HG02642 (cell line): ENCODE measurements at regions not wholly inside any gene's neighbourhood (a gene's known extent, or its start where the extent isn't known, plus 50 kb on each side); places are given as distances from the start of the nearest gene placed in this dataset.

Experiments
- ATAC-seq: cut with Tn5 transposase; IDR thresholded peaks from one replicate; pipeline ENCODE4 v1.9.1; 2021; ENCODE audit warnings: mild to moderate bottlenecking; ENCODE audit not compliant: unreplicated experiment, poor library complexity

- ATAC-seq, result no peak
These were observed 127.2 kb downstream of the MRPL36 start for GRCh38 chr5:1672396-1672795.

- ATAC-seq, result no peak
These were observed 128.3 kb downstream of the MRPL36 start for GRCh38 chr5:1671351-1671750.

GRCh38 chr5:1670351-1670750 is 129.3 kb downstream of the MRPL36 start:
- ATAC-seq, result no peak

DNA sequence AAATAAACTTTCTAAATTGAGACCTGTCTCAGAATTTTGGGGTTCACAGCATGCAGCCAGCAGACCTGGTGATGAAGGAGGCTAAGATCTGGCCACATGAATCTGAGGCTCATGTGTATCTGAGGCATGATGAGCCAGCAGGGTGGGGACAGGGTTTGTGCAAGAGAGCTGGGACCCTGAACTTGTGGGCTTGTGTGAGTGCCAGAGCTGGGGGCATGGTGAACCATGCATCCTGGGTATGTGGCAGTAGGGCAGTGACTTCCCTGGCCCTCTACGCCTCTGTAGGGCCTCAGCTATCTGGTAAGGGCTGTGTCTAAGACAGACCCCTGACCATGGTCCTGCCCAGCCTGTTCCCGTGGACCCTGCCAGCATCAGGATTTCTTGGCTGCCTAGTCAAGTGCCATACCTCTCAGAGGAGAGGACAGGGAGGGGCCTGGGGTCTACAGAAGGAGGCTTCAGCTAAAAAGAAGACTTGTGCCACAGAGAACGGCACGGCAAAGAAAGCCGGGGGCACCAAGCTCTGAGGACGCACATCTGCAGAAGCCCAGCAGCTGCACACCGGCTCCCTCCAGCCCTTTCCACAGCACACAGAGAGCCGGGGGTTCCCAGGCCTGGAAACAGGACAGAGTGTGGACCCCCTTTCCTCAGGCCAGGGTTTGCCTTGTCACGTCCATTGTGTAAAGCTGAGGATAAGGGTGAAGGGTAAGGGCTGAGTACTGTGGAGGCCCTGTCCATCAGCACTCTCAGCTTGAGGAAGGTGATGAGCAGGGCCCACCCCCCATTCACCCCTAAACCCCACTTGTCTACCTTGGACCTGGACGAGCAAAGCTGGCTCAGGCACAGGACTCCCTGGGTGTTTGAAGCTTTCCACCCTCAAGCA is 130.1 kb downstream of the MRPL36 start:
- ATAC-seq, result no peak

DNA sequence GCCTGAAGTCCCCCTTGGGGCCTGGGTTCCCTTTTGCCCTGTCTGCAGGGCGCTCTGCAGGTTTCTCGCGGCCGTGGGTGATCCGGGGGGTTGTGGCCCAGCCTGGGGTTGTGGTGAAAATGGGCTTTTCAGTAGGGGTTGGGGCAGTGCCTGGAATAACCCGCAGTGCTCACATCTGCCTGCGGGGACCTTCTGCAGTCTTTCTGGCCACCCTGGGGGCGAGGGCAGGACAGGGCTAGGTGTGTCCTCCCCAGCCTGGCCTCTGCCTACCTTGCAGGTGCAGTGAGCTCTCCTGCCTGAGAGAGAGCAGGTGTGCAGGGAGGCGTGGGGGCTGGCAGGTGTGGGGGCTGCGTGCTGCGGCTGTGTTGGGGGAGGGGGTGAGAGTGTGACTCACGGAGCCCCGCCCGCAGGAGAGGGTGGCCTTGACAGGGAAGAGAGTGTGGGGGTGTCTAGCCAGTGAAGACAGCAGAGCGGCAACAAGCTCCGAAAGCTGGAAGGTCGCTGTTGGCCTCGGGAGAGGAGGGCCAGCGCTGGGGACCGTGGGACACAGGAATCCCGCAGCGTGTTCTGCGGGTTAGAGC is 131.4 kb downstream of the MRPL36 start:
- no peak for ATAC-seq

DNA sequence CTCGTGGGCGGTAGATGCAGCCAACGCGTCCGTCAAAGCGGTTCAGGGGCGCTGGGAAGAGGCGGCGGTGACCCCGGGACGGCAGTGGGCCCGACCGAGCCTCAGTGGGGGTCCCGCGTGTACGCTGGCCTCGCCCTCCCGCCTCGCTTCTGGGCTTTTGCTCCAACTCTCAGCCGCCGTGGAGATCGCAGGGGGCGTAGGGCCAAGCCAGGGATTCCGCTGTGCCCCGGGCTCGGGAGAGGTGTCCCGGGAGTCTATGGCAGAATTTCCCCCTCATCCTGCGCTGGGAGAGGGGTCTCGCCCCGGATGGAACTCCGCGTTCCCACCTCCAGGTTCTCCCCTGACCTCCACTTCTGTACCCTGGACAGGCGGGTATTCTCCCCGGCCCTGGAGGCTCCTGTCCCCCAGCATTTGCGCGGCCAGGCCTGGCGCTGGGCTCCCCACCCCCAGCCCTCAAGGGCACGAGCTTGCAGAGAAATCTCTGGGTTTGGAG is 131.9 kb downstream of the MRPL36 start:
- ATAC-seq, result no peak

DNA sequence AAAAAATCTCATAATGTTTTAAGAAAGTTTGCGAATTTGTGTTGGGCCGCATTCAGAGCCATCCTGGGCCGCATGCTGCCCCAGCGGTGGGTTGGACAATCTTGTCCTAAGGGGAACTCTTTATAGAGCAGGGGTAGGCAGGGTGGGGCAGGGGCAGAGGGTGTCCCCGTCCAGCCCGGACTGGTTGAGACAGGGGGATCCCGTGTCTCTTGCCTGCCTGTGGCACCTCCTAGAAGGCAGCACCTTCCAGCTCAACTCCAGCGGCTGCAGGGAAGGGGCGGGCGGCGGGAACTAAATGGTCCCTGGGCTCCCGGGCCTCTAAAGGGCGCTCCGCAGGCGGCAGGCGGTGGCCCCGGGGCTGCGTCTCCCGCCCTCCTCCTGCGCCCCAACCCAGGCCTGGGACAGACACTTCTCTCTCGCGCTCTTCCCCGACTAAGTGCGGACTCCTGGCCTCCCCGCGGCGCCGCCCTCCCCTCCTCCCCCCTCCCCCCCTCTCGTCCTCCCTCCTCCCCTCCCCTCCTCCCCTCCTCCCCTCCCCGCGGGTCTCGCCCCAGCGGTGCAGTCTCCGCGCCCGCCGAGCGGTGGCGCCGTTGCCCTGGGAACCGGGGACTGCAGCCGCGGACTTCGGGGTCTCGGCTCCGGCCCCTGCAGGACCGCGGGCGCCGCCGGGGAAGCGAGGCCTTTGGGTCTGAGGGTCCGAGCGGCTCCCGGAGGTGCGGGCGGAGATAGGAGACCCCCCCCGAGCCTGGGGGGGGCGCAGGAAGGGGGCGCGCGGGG is 132.6 kb downstream of the MRPL36 start:
- no peak for ATAC-seq

DNA sequence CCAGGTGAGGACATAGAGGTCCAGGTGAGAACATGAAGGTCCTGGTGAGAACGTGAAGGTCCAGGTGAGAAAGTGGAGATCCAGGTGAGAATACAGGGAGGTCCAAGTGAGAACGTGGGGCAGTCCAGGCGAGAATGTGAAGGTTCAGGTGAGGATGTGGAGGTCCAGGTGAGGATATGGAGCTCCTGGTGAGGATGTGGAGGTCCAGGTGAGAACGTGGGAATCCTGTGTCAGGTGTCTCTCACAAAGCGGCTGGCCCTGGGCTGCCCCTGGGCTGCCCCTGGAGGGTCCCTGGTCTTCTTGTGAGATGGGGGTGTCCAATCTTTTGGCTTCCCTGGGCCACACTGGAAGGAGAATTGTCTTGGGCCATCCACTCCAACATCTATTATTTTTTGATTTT is 133.4 kb downstream of the MRPL36 start:
- ATAC-seq, result no peak

DNA sequence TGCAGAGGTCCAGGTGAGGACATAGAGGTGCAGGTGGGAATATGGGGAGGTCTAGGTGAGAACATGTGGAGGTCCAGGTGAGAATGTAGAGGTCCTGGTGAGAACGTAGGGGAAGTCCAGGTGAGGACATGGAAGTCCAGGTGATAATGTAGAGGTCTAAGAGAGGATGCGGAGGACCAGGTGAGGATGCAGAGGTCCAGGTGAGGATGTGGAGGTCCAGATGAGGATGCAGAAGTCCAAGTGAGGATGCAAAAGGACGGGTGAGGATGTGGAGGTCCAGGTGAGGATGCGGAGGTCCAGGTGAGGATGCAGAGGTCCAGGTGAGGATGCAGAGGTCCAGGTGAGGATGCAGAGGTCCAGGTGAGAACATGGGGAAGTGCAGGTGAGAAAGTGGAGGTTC is 133.8 kb downstream of the MRPL36 start:
- ATAC-seq, result no peak

DNA sequence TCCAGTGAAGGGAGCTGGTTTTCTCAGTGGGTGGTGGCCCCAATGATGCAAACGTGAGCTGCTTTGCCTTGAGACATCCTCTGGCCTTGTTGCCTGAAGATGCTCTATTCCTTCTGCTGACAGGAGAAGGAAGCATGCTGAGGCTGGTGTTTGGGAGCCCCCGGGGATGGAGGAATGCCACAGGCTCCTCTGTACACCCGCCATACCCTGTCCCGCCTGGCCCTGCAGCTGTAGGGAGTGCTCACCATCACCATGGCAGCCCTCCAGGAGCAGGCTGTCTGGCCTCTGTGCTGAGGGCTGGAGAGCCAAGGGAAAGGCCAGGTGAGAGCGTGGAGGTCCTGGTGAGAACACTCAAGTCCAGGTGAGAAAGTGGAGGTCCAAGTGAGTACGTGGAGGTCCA is 134.4 kb downstream of the MRPL36 start:
- no peak for ATAC-seq

DNA sequence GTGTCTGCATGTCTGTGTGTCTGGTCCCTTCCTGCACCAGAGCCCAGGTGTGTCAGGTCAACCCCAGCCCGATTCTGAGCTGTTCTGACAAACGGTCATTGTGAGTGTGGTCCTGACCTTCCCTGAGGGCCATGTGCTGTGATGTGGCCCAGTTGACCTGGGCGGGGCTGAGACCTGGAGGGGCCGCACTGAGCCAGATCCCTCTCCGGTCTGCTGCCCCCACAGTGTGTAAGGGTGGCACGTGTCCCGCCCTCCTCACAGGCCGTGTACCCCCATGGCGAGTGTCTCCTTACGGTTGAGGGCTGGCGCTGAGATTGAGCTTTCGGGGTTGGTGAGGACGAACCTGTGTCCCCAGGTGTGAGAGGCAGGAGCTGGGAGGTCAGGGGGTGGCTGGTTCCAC is 136.5 kb downstream of the MRPL36 start:
- ATAC-seq, result no peak

DNA sequence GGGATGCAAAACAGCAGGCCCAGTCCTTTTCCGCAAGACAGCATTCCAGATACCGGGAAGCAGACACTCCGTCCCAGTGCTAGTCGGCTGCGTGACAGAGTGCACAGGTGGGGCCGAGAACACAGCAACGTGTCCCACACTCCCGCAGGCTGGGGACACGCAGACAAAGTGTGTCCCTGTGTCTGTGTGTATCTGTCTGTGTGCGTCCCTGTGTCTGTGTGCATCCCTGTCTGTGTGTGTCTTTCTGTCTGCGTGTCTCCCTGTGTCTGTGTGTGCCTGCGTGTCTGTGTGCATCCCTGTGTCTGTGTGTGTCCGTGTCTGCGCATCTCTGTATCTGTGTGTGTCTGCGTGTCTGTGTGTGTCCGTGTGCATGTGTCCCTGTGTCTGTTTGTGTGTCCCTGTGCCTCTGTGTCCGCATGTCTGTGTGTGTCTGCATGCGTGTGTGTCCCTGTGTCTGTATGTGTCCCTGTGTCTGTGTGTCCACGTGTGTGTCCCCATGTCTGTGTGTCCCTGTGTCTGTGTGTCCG is 137.0 kb downstream of the MRPL36 start:
- no peak for ATAC-seq

DNA sequence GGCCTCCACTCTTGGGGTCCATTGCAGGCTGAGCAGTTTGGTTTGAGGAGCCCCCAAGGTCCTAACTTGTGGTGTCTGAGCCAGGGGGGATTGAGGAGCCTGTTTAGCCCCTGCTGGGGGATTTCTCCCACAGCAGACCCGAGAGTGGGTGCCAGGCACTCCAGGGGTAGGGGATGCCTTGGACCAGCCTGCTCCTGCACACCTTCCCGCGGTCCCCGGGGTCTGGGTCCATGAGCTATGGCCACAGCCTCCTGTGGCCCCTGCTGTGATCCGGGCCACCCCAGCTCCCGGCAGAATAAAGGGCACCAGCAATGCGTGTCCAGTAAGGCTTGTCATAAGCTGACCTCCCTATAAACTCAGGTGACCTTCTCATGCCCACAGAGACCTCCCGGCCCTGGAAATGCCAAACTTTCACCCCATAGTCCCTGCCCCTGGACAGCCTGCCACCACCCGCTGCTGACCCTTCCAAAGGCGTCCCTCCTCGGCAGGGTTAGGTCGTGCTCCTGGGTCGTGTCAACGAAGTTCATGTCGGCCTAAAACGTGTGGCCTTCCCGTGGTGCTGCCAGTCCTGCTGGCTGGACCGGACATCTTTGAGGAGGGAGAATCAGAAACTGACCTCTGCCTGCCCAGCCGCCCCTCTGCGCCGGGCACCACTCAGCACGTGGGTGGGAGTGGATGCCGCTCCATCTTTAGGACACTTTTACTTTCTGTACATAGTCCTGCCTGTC is 137.6 kb downstream of the MRPL36 start:
- ATAC-seq, result no peak

DNA sequence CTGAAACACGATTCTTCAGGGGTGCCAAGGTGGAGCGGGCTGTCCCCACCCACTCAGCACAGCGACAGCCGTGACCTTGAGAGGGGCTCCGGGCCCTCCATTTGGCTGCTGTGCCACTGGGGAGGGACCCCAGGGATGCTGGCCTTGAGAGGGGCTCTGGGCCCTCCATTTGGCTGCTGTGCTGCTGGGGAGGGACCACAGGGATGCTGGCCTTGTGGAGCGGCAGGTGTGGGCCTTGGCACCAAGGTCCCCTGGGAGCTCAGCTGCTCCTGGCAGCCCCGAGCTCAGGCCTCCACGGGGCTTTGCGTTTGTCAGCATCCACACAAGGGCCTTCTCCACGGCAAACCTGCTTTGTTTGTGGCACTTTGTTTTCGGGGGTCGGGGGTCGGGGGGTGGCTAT is 137.6 kb upstream of the LPCAT1 start:
- ATAC-seq, result no peak

DNA sequence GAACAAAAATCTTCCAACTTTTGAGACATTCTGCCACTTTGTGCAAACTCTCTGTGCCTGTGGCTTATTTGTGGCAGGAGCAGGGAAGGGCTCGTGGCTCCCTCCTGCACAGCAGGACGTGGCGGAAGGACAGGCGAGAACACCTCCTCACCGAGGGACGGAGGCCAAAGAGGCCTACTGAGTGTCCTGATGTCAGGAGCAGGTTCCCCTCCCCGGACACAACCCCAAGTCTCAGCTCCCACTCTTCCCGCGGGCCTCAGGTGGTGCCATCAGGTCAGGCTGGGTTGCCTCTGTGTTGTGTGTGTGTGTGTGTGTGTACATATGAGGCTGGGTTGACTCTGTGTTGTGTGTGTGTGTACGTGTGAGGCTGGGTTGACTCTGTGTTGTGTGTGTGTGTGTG is 136.8 kb upstream of the LPCAT1 start:
- no peak for ATAC-seq

GRCh38 chr5:1660001-1660400 is 136.2 kb upstream of the LPCAT1 start:
- ATAC-seq, result no peak

- ATAC-seq, result no peak
These were observed 135.6 kb upstream of the LPCAT1 start for GRCh38 chr5:1659100-1659981.

DNA sequence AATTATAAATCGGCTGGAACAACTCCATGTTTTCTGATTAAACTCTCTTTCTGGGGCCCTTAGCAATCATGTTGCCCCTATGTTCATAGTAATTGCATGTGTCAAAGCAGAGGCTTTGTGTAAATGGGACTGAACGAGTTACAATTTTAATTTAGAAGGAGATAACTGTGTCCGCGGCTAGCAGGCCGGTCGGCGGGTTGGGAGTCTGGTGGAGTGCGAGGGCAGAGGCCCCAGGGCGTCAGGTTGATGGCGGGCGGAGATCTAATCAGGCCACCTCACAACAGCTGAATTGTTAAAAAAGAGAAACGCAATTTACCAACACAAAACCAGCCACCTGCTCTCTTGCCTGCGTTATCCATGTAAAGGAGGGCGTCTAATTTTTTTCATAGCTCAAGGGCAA is 134.9 kb upstream of the LPCAT1 start:
- no peak for ATAC-seq

GRCh38 chr5:1657161-1657741 is 133.5 kb upstream of the LPCAT1 start:
- no peak for ATAC-seq
